GM12801 (cell line): ENCODE measurements at regions not wholly inside any gene's neighbourhood (a gene's known extent, or its start where the extent isn't known, plus 50 kb on each side); places are given as distances from the start of the nearest gene placed in this dataset.

Experiments used
- CTCF ChIP-seq: IDR thresholded peaks from one replicate; pipeline ENCODE4 v1.5.1; 2011; ENCODE audit warnings: control low read depth; ENCODE audit not compliant: insufficient read length; ENCODE audit errors: extremely low read depth

DNA sequence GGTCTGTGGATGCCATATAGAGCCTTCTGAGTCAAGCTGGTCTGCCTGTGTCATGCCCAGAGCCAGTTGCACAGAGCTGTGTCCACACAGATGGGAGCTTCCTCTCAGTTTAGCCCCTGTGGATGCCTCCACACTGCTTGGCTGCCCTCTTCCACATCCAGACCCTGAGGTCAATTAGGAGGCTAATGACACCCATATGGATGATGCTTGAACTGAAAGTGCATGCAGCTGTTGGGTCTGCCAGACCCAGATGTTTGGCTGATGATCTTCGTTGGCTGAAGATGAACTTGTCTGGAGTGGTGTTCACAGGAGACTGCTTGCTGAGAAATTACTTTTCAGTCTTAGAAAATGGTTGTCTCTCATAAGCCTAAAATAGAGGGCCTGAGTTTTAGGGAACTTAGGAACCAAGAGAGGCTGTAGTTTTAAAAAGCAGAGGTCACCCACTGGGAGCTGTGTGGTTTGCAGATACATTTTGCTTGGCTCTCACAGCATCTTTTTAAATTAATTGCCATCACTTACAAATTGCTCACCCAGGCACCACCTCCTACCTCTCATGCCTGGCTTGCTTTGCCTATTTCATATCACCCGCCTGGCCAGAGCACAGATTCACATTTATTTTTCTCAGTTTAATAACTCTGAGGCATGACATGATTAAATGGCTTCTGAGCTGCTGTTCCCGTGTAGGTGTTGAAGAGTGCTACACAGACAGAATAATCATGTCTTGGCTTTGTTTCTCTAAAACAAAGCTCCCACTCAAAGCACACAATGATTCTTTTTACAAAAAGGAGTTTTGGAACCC lies 176.1 kb downstream of the MINAR1 start:
- no peak for TF ChIP-seq CTCF

GRCh38 chr15:79609506-79609905 lies 177.4 kb downstream of the MINAR1 start:
- no peak for TF ChIP-seq CTCF

GRCh38 chr15:79610021-79610420 lies 177.9 kb downstream of the MINAR1 start:
- TF ChIP-seq CTCF: no peak

GRCh38 chr15:79615754-79616153 lies 183.6 kb downstream of the MINAR1 start:
- TF ChIP-seq CTCF: no peak

DNA sequence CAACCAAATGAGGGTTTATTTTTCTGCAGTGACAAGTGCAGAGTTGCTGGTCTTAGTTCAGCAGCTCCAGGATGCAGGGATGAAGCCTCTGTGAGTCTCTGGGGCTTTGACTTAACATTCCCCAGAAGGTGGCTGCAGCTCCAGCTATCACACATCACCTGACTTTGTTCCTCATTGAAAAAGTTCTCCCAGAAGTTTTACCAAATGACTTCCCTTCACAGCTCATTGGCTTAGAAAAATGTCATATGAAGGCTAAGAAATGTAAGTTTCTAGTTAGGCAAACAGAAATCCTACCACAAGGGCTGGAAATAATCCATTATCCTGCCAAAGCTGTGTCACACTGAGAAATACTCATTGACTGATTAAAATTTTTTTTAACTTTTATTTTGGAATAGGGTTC lies 184.9 kb downstream of the MINAR1 start:
- no peak for TF ChIP-seq CTCF

DNA sequence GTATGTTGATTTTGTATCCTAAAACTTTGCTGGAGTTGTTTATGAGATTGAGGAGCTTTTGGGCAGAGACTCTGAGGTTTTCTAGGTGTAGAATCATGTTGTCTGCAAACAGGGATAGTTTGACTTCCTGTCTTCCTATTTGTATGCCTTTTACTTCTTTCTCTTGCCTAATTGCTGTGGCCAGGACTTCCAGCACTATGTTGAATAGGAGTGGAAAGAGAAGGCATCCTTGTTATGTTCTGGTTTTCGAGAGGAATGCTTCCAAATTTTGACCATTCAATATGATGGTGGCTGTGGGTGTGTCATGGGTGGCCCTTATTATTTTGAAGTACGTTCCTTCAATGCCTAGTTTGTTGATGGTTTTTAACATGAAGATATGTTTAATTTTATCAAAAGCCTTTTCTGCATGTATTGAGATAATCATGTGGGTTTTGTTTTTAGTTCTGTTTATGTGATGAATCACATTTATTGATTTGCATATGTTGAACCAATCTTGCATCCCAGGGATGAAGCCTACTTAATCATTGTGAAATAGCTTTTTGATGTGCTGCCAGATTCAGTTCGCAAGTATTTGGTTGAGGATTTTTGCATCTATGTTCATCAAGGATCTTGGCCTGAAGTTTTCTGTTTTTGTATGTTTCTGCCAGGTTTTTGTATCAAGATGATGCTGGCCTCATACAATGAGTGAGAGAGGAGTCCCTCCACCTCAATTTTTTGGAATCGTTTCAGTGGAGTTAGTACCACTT lies 188.1 kb downstream of the MINAR1 start:
- TF ChIP-seq CTCF: no peak

- TF ChIP-seq CTCF: no peak
Measured at GRCh38 chr15:79623488-79623887, 191.4 kb downstream of the MINAR1 start.
